Stimulated activated naive CD8-positive, alpha-beta T cell treated with anti-CD3 and anti-CD28 coated beads, Interleukin-15, amount 100 ng/mL, for 72 hours (primary cell): ENCODE measurements at regions not wholly inside any gene's neighbourhood (a gene's known extent, or its start where the extent isn't known, plus 50 kb on each side); places are given as distances from the start of the nearest gene placed in this dataset.
A peak's percentile ranks its signal among the peaks of the same experiment; 100 is the strongest.

ENCODE experiments used
- ATAC-seq: fragments of 150-1000 bp; cut with Tn5 transposase; 2 replicates; pipeline ENCODE4 v1.10.0; 2021; ENCODE audit warnings: mild to moderate bottlenecking, moderate library complexity
- DNase-seq, 2 donors: peaks; one replicate each; pipeline ENCODE4 v3.0.0; 2021 to 2022
- H3K27ac Mint-ChIP-seq, 2 donors: one replicate each; pipeline ENCODE4 v1.8.0; 2022; ENCODE audit warnings: mild to moderate bottlenecking in 2 of 2, mixed read lengths in 2 of 2, moderate library complexity in 2 of 2
- H3K27me3 Mint-ChIP-seq: one replicate; pipeline ENCODE4 v1.8.0; 2022; ENCODE audit warnings: mixed read lengths
- H3K4me1 Mint-ChIP-seq: one replicate; pipeline ENCODE4 v1.8.0; 2022; ENCODE audit warnings: mild to moderate bottlenecking, mixed read lengths
- H3K4me3 Mint-ChIP-seq, 2 donors: one replicate each; pipeline ENCODE4 v1.8.0; 2022; ENCODE audit warnings: mild to moderate bottlenecking in 2 of 2, mixed read lengths in 2 of 2, moderate library complexity in 1 of 2
- H3K9me3 Mint-ChIP-seq, 2 donors: one replicate each; pipeline ENCODE4 v1.8.0; 2022; ENCODE audit warnings: mixed read lengths in 2 of 2

GRCh38 chr6:99219788-99220187, 129.7 kb downstream of the FAXC start:
- DNase-seq: no peak
- ATAC-seq: peak; percentile 35
- Mint-ChIP-seq H3K27me3 (peaks cover 10% of the 10 kb centered on the region), H3K9me3 (no peaks in the 10 kb centered on the region), H3K4me3 (no peak overlapping the region), H3K27ac (no peak overlapping the region), H3K4me1 (no peaks in the 10 kb centered on the region)

GRCh38 chr6:99216959-99217358, 132.5 kb downstream of the FAXC start:
- peaks cover 10% of the 10 kb centered on the region for H3K27me3 Mint-ChIP-seq
- H3K27ac Mint-ChIP-seq: no peak overlapping the region
- no peaks in the 10 kb centered on the region for H3K9me3 Mint-ChIP-seq
- ATAC-seq (no peak), DNase-seq (no peak)
- no peaks in the 10 kb centered on the region for H3K4me1 Mint-ChIP-seq
- no peak overlapping the region for H3K4me3 Mint-ChIP-seq

GRCh38 chr6:99195986-99196655, 153.4 kb downstream of the FAXC start:
- DNase-seq: no peak
- ATAC-seq: no peak
- no peaks in the 10 kb centered on the region for H3K4me1 Mint-ChIP-seq
- H3K4me3 Mint-ChIP-seq: no peak overlapping the region
- no peaks in the 10 kb centered on the region for H3K9me3 Mint-ChIP-seq
- no peak overlapping the region for H3K27ac Mint-ChIP-seq
- peaks cover 21% of the 10 kb centered on the region for H3K27me3 Mint-ChIP-seq

- Mint-ChIP-seq H3K27me3 (peaks cover 43% of the 10 kb centered on the region), H3K9me3 (peaks cover 0 to 8% of the 10 kb centered on the region in 2 donors), H3K4me1 (peaks cover 9% of the 10 kb centered on the region), H3K4me3 (no peak overlapping the region), H3K27ac (no peak overlapping the region)
- ATAC-seq (no peak), DNase-seq (no peak)
Observed at GRCh38 chr6:99192561-99192960, 156.9 kb downstream of the FAXC start.

GRCh38 chr6:99189823-99190721, 159.4 kb downstream of the FAXC start:
- H3K4me1 Mint-ChIP-seq: peaks cover 9% of the 10 kb centered on the region
- no peak overlapping the region for H3K4me3 Mint-ChIP-seq
- H3K27me3 Mint-ChIP-seq: peaks cover 49% of the 10 kb centered on the region
- H3K27ac Mint-ChIP-seq: no peak overlapping the region
- DNase-seq: peak in 1 of 2 donors; percentile 19
- peak; percentile 77 for ATAC-seq
- H3K9me3 Mint-ChIP-seq: peaks cover 0 to 8% of the 10 kb centered on the region in 2 donors

GRCh38 chr6:99187429-99187828, 162.0 kb downstream of the FAXC start:
- no peak for DNase-seq
- no peak for ATAC-seq
- peaks cover 40% of the 10 kb centered on the region for H3K27me3 Mint-ChIP-seq
- H3K4me3 Mint-ChIP-seq: no peak overlapping the region
- peaks cover 2 to 12% of the 10 kb centered on the region in 2 donors for H3K9me3 Mint-ChIP-seq
- H3K4me1 Mint-ChIP-seq: peaks cover 9% of the 10 kb centered on the region
- no peak overlapping the region for H3K27ac Mint-ChIP-seq

GRCh38 chr6:99186417-99186816, 163.1 kb downstream of the FAXC start:
- Mint-ChIP-seq H3K4me3 (no peak overlapping the region), H3K27me3 (peaks cover 37% of the 10 kb centered on the region), H3K27ac (no peak overlapping the region), H3K9me3 (peaks cover 11 to 22% of the 10 kb centered on the region in 2 donors), H3K4me1 (peaks cover 9% of the 10 kb centered on the region)
- ATAC-seq: no peak
- DNase-seq: no peak

- H3K4me1 Mint-ChIP-seq: peaks cover 9% of the 10 kb centered on the region
- no peak overlapping the region for H3K4me3 Mint-ChIP-seq
- H3K27me3 Mint-ChIP-seq: peaks cover 31% of the 10 kb centered on the region
- H3K27ac Mint-ChIP-seq: no peak overlapping the region
- ATAC-seq: no peak
- DNase-seq: no peak
- peaks cover 14 to 30% of the 10 kb centered on the region in 2 donors for H3K9me3 Mint-ChIP-seq
Observed at GRCh38 chr6:99185525-99185924, 163.9 kb downstream of the FAXC start.

- no peak for DNase-seq
- ATAC-seq: no peak
- Mint-ChIP-seq H3K27me3 (peaks cover 28% of the 10 kb centered on the region), H3K4me1 (peaks cover under 1% of the 10 kb centered on the region), H3K9me3 (peaks cover 17 to 30% of the 10 kb centered on the region in 2 donors), H3K4me3 (no peak overlapping the region), H3K27ac (no peak overlapping the region)
Observed at GRCh38 chr6:99184696-99185095, 164.8 kb downstream of the FAXC start.

- H3K9me3 Mint-ChIP-seq: peaks cover 22 to 32% of the 10 kb centered on the region in 2 donors
- ATAC-seq (no peak), DNase-seq (no peak)
- H3K4me1 Mint-ChIP-seq: no peaks in the 10 kb centered on the region
- H3K27ac Mint-ChIP-seq: no peak overlapping the region
- peaks cover 18% of the 10 kb centered on the region for H3K27me3 Mint-ChIP-seq
- H3K4me3 Mint-ChIP-seq: no peak overlapping the region
Observed at GRCh38 chr6:99183066-99183465, 166.4 kb downstream of the FAXC start.

GRCh38 chr6:99181174-99181573, 168.3 kb downstream of the FAXC start:
- H3K9me3 Mint-ChIP-seq: peaks cover 22 to 29% of the 10 kb centered on the region in 2 donors
- DNase-seq (no peak), ATAC-seq (no peak)
- H3K4me1 Mint-ChIP-seq: no peaks in the 10 kb centered on the region
- peaks cover 14% of the 10 kb centered on the region for H3K27me3 Mint-ChIP-seq
- H3K27ac Mint-ChIP-seq: no peak overlapping the region
- H3K4me3 Mint-ChIP-seq: no peak overlapping the region

- H3K27ac Mint-ChIP-seq: no peak overlapping the region
- ATAC-seq: no peak
- no peak overlapping the region for H3K4me3 Mint-ChIP-seq
- DNase-seq: no peak
- no peaks in the 10 kb centered on the region for H3K4me1 Mint-ChIP-seq
- no peaks in the 10 kb centered on the region for H3K27me3 Mint-ChIP-seq
- H3K9me3 Mint-ChIP-seq: peaks cover 22 to 29% of the 10 kb centered on the region in 2 donors
Observed at GRCh38 chr6:99178168-99178567, 171.3 kb downstream of the FAXC start.

- Mint-ChIP-seq H3K4me1 (no peaks in the 10 kb centered on the region), H3K27ac (no peak overlapping the region), H3K27me3 (no peaks in the 10 kb centered on the region), H3K4me3 (no peak overlapping the region), H3K9me3 (peaks cover 22 to 27% of the 10 kb centered on the region in 2 donors)
- DNase-seq (no peak), ATAC-seq (no peak)
Observed at GRCh38 chr6:99177736-99178135, 171.7 kb downstream of the FAXC start.

- no peak for ATAC-seq
- H3K4me3 Mint-ChIP-seq: no peak overlapping the region
- H3K27me3 Mint-ChIP-seq: peaks cover 11% of the 10 kb centered on the region
- no peaks in the 10 kb centered on the region for H3K9me3 Mint-ChIP-seq
- DNase-seq: no peak
- H3K27ac Mint-ChIP-seq: no peak overlapping the region
- no peaks in the 10 kb centered on the region for H3K4me1 Mint-ChIP-seq
Observed at GRCh38 chr6:99165838-99166237, 183.6 kb downstream of the FAXC start.

GRCh38 chr6:99152347-99152643, 197.2 kb downstream of the FAXC start:
- Mint-ChIP-seq H3K27ac (no peak overlapping the region), H3K4me3 (no peak overlapping the region), H3K9me3 (no peaks in the 10 kb centered on the region), H3K4me1 (no peaks in the 10 kb centered on the region), H3K27me3 (peaks cover 8% of the 10 kb centered on the region)
- DNase-seq (no peak), ATAC-seq (no peak)

- H3K9me3 Mint-ChIP-seq: no peaks in the 10 kb centered on the region
- no peak overlapping the region for H3K27ac Mint-ChIP-seq
- ATAC-seq (peak; percentile 71), DNase-seq (peak; percentile 19 to 24)
- peaks cover 8% of the 10 kb centered on the region for H3K27me3 Mint-ChIP-seq
- no peaks in the 10 kb centered on the region for H3K4me1 Mint-ChIP-seq
- no peak overlapping the region for H3K4me3 Mint-ChIP-seq
Observed at GRCh38 chr6:99151634-99152346, 197.7 kb downstream of the FAXC start.
